ENCODE measurements at regions not wholly inside any gene's neighbourhood (a gene's known extent, or its start where the extent isn't known, plus 50 kb on each side); places are given as distances from the start of the nearest gene placed in this dataset.

DNA sequence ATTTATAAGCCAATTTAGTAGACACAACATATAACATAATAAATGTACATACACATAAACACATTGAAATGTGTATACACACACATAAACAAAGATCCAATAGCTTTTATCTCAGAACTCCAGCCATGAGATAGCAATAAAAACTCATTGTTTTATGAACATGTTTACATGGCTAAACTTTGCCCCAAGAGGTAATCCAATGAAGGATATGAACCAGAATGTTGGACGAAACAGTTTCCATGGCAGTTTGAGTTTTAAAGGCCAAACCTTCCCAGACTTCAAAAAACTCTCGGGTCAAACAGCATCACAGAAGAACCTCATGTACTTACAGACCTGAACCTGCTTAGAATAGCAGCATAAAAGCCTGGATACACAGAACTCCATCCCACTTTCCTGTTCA, 97.2 kb upstream of the WDR75 start:
- peaks cover 16% of the 10 kb centered on the region for H3K9me3 ChIP-seq (ENCODE audit: control insufficient read depth, insufficient read depth, low read length)
- no peak overlapping the region for H3K4me2 ChIP-seq (ENCODE audit: low read depth, low read length)
- H3K9me1 ChIP-seq (ENCODE audit: insufficient read depth, low read length) = no peaks in the 10 kb centered on the region
- H3K23ac ChIP-seq (ENCODE audit: low read depth, low read length) = no peak overlapping the region
- H3K4ac ChIP-seq (ENCODE audit: low read depth, low read length) = no peak overlapping the region
- no peak overlapping the region for H3K4me3 ChIP-seq (ENCODE audit: insufficient read depth, low read depth, low read length)
- no peaks in the 10 kb centered on the region for H3K27me3 ChIP-seq (ENCODE audit: control insufficient read depth, insufficient read depth, low read length)
- no peak overlapping the region for H3K9ac ChIP-seq (ENCODE audit: low read depth, low read length)
- in situ Hi-C loops (cut with MboI; ENCODE audit: low sequenced_read_pairs) (no loop called here), dilution Hi-C loops (cut with HindIII; ENCODE audit: low sequenced_read_pairs, unreplicated experiment) (no loop called here), intact Hi-C loops (cut with micrococcal nuclease) (no loop called here)
- no peak overlapping the region for H4K8ac ChIP-seq (ENCODE audit: low read depth in 2 of 2, low read length in 2 of 2)
- no peak overlapping the region for H2AK9ac ChIP-seq (replicated peaks; ENCODE audit: low read depth, low read length, poor library complexity)
- POLR2A ChIA-PET (ENCODE audit: unreplicated experiment) = interaction anchor here (0.6 kb wide), 2 partner anchors 161 to 172 kb away, joined by 3 to 4 read pairs; no protein-coding TSS in a partner anchor
- H4K91ac ChIP-seq (ENCODE audit: insufficient read depth, low read depth, low read length) = peak overlapping the region; percentile 48; the same call in 1 of the 2 replicates
- H2BK5ac ChIP-seq (ENCODE audit: low read depth, low read length, poor library complexity, severe bottlenecking) = no peak overlapping the region
- no CpG with 5 or more reads among the region's 2 CpGs for WGBS, 2 experiments (ENCODE audit: extremely low coverage in 2 of 2, insufficient read length in 1 of 2)
- CTCF ChIA-PET = interaction anchor here (1.0 kb wide), 1 partner anchor 56 kb away, joined by 3 read pairs; no protein-coding TSS in a partner anchor
- no peaks in the 10 kb centered on the region for H3K36me3 ChIP-seq (ENCODE audit: control insufficient read depth, insufficient read depth, low read length)
- no peak overlapping the region; the same call in 1 of the 2 replicates for H2AK5ac ChIP-seq (ENCODE audit: low read depth, low read length)
- peak overlapping the region; percentile 34; the same call in 1 of the 2 replicates for H2BK20ac ChIP-seq (ENCODE audit: low read depth, low read length)
- H3K27ac ChIP-seq (ENCODE audit: insufficient read depth, low read length) = no peak overlapping the region
- no peak overlapping the region for H3K56ac ChIP-seq (ENCODE audit: extremely low read depth, insufficient read depth, low read length)
- no peak for TF ChIP-seq MAZ (IDR thresholded peaks at IDR 0.05; ENCODE audit: borderline replicate concordance, low read depth, low read length)
- TF ChIP-seq, protein P1, sequence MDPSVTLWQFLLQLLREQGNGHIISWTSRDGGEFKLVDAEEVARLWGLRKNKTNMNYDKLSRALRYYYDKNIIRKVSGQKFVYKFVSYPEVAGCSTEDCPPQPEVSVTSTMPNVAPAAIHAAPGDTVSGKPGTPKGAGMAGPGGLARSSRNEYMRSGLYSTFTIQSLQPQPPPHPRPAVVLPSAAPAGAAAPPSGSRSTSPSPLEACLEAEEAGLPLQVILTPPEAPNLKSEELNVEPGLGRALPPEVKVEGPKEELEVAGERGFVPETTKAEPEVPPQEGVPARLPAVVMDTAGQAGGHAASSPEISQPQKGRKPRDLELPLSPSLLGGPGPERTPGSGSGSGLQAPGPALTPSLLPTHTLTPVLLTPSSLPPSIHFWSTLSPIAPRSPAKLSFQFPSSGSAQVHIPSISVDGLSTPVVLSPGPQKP (IDR thresholded peaks at IDR 0.05; ENCODE audit: borderline replicate concordance, low read depth, low read length) = no peak
- no peak for TF ChIP-seq RFX5 (IDR thresholded peaks at IDR 0.05; ENCODE audit: low read depth, low read length)
- TF ChIP-seq, protein P2, sequence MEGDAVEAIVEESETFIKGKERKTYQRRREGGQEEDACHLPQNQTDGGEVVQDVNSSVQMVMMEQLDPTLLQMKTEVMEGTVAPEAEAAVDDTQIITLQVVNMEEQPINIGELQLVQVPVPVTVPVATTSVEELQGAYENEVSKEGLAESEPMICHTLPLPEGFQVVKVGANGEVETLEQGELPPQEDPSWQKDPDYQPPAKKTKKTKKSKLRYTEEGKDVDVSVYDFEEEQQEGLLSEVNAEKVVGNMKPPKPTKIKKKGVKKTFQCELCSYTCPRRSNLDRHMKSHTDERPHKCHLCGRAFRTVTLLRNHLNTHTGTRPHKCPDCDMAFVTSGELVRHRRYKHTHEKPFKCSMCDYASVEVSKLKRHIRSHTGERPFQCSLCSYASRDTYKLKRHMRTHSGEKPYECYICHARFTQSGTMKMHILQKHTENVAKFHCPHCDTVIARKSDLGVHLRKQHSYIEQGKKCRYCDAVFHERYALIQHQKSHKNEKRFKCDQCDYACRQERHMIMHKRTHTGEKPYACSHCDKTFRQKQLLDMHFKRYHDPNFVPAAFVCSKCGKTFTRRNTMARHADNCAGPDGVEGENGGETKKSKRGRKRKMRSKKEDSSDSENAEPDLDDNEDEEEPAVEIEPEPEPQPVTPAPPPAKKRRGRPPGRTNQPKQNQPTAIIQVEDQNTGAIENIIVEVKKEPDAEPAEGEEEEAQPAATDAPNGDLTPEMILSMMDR (conservative IDR thresholded peaks at IDR 0.05; ENCODE audit: low read depth, low read length) = no peak
- no peak for TF ChIP-seq MXI1 (IDR thresholded peaks at IDR 0.05; ENCODE audit: borderline replicate concordance, low read depth, low read length)
- TF ChIP-seq POLR2A (IDR thresholded peaks at IDR 0.05; ENCODE audit: low read depth, low read length) = no peak
- TF ChIP-seq NFE2L2 (IDR thresholded peaks at IDR 0.05; ENCODE audit: low read depth, low read length) = no peak
- no peak for TF ChIP-seq SMC3 (IDR thresholded peaks at IDR 0.05; ENCODE audit: low read depth, low read length)
- no peak for TF ChIP-seq FOS (IDR thresholded peaks at IDR 0.05; ENCODE audit: low read depth, low read length)
- TF ChIP-seq BHLHE40 (IDR thresholded peaks at IDR 0.05; ENCODE audit: low read depth, low read length) = no peak
- TF ChIP-seq MAFK (IDR thresholded peaks at IDR 0.05; ENCODE audit: low read depth, low read length) = no peak
- TF ChIP-seq CHD1 (IDR thresholded peaks at IDR 0.05; ENCODE audit: low read depth, low read length) = no peak
- H2BK15ac ChIP-seq (ENCODE audit: low read depth, low read length) = peak overlapping the region; percentile 49; the same call in 1 of the 3 replicates
- H2AFZ ChIP-seq (replicated peaks; ENCODE audit: low read length, poor library complexity) = no peak overlapping the region
- ATAC-seq (ENCODE audit: low read depth) = no peak
- H3K4me1 ChIP-seq (ENCODE audit: control insufficient read depth, insufficient read depth, low read length) = peaks cover 5% of the 10 kb centered on the region
- H3K79me1 ChIP-seq (ENCODE audit: low read depth in 1 of 2, low read length in 2 of 2) = no peaks in the 10 kb centered on the region
- H4K5ac ChIP-seq (ENCODE audit: low read depth, low read length) = peak overlapping the region; percentile 23; the same call in 1 of the 2 replicates
- H3K14ac ChIP-seq (replicated peaks; ENCODE audit: low read depth, low read length) = no peak overlapping the region
- H4K20me1 ChIP-seq (ENCODE audit: insufficient read depth, low read length) = no peaks in the 10 kb centered on the region
- no TSS peak for BruUV-seq (replicated peaks)
- peak overlapping the region; percentile 58 for H2BK120ac ChIP-seq (ENCODE audit: low read depth, low read length)
- DNase-seq = no peak
- H3K18ac ChIP-seq (ENCODE audit: low read depth, low read length) = peak overlapping the region; percentile 40; the same call in 1 of the 2 replicates

Data from IMR-90 (cell line).